ENCODE measurements at regions not wholly inside any gene's neighbourhood (a gene's known extent, or its start where the extent isn't known, plus 50 kb on each side); places are given as distances from the start of the nearest gene placed in this dataset.
A peak's percentile ranks its signal among the peaks of the same experiment; 100 is the strongest.
"Not testable (repeated sequence)": the region's sequence is repeated elsewhere in the genome, so short reads cannot be mapped to it uniquely, and the experiment has no call there.

- not testable (repeated sequence) for DNase-seq
Measured at GRCh38 chr16:29255957-29256356, 150.6 kb downstream of the NPIPB11 start.

- DNase-seq, result not testable (repeated sequence)
Measured at GRCh38 chr16:29255496-29255796, 151.1 kb downstream of the NPIPB11 start.

GRCh38 chr16:29254676-29255495 lies 151.6 kb downstream of the NPIPB11 start:
- DNase-seq, result no peak

- DNase-seq, result not testable (repeated sequence)
Measured at GRCh38 chr16:29253716-29254590, 152.6 kb downstream of the NPIPB11 start.

- DNase-seq, result not testable (repeated sequence)
Measured at GRCh38 chr16:29253066-29253590, 153.4 kb downstream of the NPIPB11 start.

GRCh38 chr16:29252311-29252710 lies 154.2 kb downstream of the NPIPB11 start:
- not testable (repeated sequence) for DNase-seq

- DNase-seq, result not testable (repeated sequence)
Measured at GRCh38 chr16:29251571-29252011, 154.9 kb downstream of the NPIPB11 start.

- DNase-seq, result not testable (repeated sequence)
Measured at GRCh38 chr16:29250923-29251434, 155.5 kb downstream of the NPIPB11 start.

- not testable (repeated sequence) for DNase-seq
Measured at GRCh38 chr16:29250469-29250868, 156.0 kb downstream of the NPIPB11 start.

- not testable (repeated sequence) for DNase-seq
Measured at GRCh38 chr16:29248940-29249318, 157.6 kb downstream of the NPIPB11 start.

GRCh38 chr16:29248306-29248939 lies 158.1 kb downstream of the NPIPB11 start:
- DNase-seq, result peak; percentile 13

- DNase-seq, result not testable (repeated sequence)
Measured at GRCh38 chr16:29246091-29246490, 160.4 kb downstream of the NPIPB11 start.

- DNase-seq, result no peak
Measured at GRCh38 chr16:29237971-29238370, 168.5 kb downstream of the NPIPB11 start.

GRCh38 chr16:29237495-29237894 lies 169.0 kb downstream of the NPIPB11 start:
- not testable (repeated sequence) for DNase-seq

GRCh38 chr16:29237023-29237422 lies 169.5 kb downstream of the NPIPB11 start:
- DNase-seq, result not testable (repeated sequence)

GRCh38 chr16:29235836-29236370 lies 170.6 kb downstream of the NPIPB11 start:
- not testable (repeated sequence) for DNase-seq

GRCh38 chr16:29234536-29235275 lies 171.8 kb downstream of the NPIPB11 start:
- DNase-seq, result not testable (repeated sequence)

- not testable (repeated sequence) for DNase-seq
Measured at GRCh38 chr16:29233705-29234404, 172.7 kb downstream of the NPIPB11 start.

- no peak for DNase-seq
Measured at GRCh38 chr16:29232811-29233704, 173.5 kb downstream of the NPIPB11 start.

- not testable (repeated sequence) for DNase-seq
Measured at GRCh38 chr16:29232160-29232705, 174.3 kb downstream of the NPIPB11 start.
